ENCODE measurements at regions not wholly inside any gene's neighbourhood (a gene's known extent, or its start where the extent isn't known, plus 50 kb on each side); places are given as distances from the start of the nearest gene placed in this dataset.

- no peak for DNase-seq
Measured at GRCh38 chr1:168972225-168972624, 134.3 kb upstream of the ATP1B1 start.

GRCh38 chr1:168972887-168973286 is 133.6 kb upstream of the ATP1B1 start:
- no peak for DNase-seq

- no peak for DNase-seq
Measured at GRCh38 chr1:168974117-168974516, 132.4 kb upstream of the ATP1B1 start.

GRCh38 chr1:168974611-168975010 is 131.9 kb upstream of the ATP1B1 start:
- no peak for DNase-seq

GRCh38 chr1:168976267-168976666 is 130.2 kb upstream of the ATP1B1 start:
- no peak for DNase-seq

GRCh38 chr1:168977618-168978017 is 128.9 kb upstream of the ATP1B1 start:
- DNase-seq = no peak

- DNase-seq = no peak
Measured at GRCh38 chr1:168979276-168979675, 127.2 kb upstream of the ATP1B1 start.

- no peak for DNase-seq
Measured at GRCh38 chr1:168980180-168980579, 126.3 kb upstream of the ATP1B1 start.

GRCh38 chr1:168980656-168981055 is 125.8 kb upstream of the ATP1B1 start:
- no peak for DNase-seq

GRCh38 chr1:168982778-168983177 is 123.7 kb upstream of the ATP1B1 start:
- no peak for DNase-seq

GRCh38 chr1:168987330-168987729 is 119.2 kb upstream of the ATP1B1 start:
- DNase-seq = no peak

- DNase-seq = no peak
Measured at GRCh38 chr1:168987923-168988322, 118.6 kb upstream of the ATP1B1 start.

GRCh38 chr1:168989985-168990384 is 116.5 kb upstream of the ATP1B1 start:
- no peak for DNase-seq

GRCh38 chr1:168991667-168992475 is 114.6 kb upstream of the ATP1B1 start:
- DNase-seq = no peak

GRCh38 chr1:169001353-169001752 is 105.1 kb upstream of the ATP1B1 start:
- no peak for DNase-seq

GRCh38 chr1:169003864-169004516 is 102.5 kb upstream of the ATP1B1 start:
- no peak for DNase-seq

GRCh38 chr1:169005776-169006175 is 100.7 kb upstream of the ATP1B1 start:
- DNase-seq = no peak

- no peak for DNase-seq
Measured at GRCh38 chr1:169009666-169010065, 96.8 kb upstream of the ATP1B1 start.

GRCh38 chr1:169012416-169012815 is 94.1 kb upstream of the ATP1B1 start:
- DNase-seq = no peak

- no peak for DNase-seq
Measured at GRCh38 chr1:169013821-169014220, 92.7 kb upstream of the ATP1B1 start.

GRCh38 chr1:169015464-169015863 is 91.0 kb upstream of the ATP1B1 start:
- DNase-seq = no peak

- DNase-seq = no peak
Measured at GRCh38 chr1:169018751-169019150, 87.7 kb upstream of the ATP1B1 start.

- no peak for DNase-seq
Measured at GRCh38 chr1:169019419-169020058, 87.0 kb upstream of the ATP1B1 start.

- no peak for DNase-seq
Measured at GRCh38 chr1:169020684-169021083, 85.8 kb upstream of the ATP1B1 start.
